ENCODE measurements at regions not wholly inside any gene's neighbourhood (a gene's known extent, or its start where the extent isn't known, plus 50 kb on each side); places are given as distances from the start of the nearest gene placed in this dataset.

GRCh38 chr1:60287536-60287935 is 214.0 kb upstream of the C1orf87 start:
- no peaks in the 10 kb centered on the region for H3K36me3 ChIP-seq (ENCODE audit: control insufficient read depth, insufficient read depth, low read length)
- no peak overlapping the region for H3K4me3 ChIP-seq (ENCODE audit: low read length)
- no peaks in the 10 kb centered on the region for H3K27me3 ChIP-seq (ENCODE audit: control insufficient read depth, insufficient read depth, low read length)
- H3K27ac ChIP-seq (ENCODE audit: low read length) = no peak overlapping the region
- WGBS (ENCODE audit: insufficient coverage, low lambda C conversion rate) = no CpG with 5 or more reads among the region's 1 CpG
- DNase-seq = no peak
- no peaks in the 10 kb centered on the region for H3K9me3 ChIP-seq (ENCODE audit: control insufficient read depth, low read depth, low read length)
- no peaks in the 10 kb centered on the region for H3K4me1 ChIP-seq (ENCODE audit: control insufficient read depth, insufficient read depth, low read length)

- no peaks in the 10 kb centered on the region for H3K36me3 ChIP-seq (ENCODE audit: control insufficient read depth, insufficient read depth, low read length)
- no peaks in the 10 kb centered on the region for H3K27me3 ChIP-seq (ENCODE audit: control insufficient read depth, insufficient read depth, low read length)
- H3K9me3 ChIP-seq (ENCODE audit: control insufficient read depth, low read depth, low read length) = no peaks in the 10 kb centered on the region
- WGBS (ENCODE audit: insufficient coverage, low lambda C conversion rate) = no CpG with 5 or more reads among the region's 2 CpGs
- no peak overlapping the region for H3K27ac ChIP-seq (ENCODE audit: low read length)
- no peaks in the 10 kb centered on the region for H3K4me1 ChIP-seq (ENCODE audit: control insufficient read depth, insufficient read depth, low read length)
- no peak overlapping the region for H3K4me3 ChIP-seq (ENCODE audit: low read length)
- no peak for DNase-seq
Measured at GRCh38 chr1:60283690-60284089, 210.1 kb upstream of the C1orf87 start.

GRCh38 chr1:60281360-60281932 is 207.9 kb upstream of the C1orf87 start:
- H3K4me3 ChIP-seq (ENCODE audit: low read length) = no peak overlapping the region
- WGBS (ENCODE audit: insufficient coverage, low lambda C conversion rate) = 10% methylated on average over 2 of the region's 9 CpGs

GRCh38 chr1:60280819-60281218 is 207.2 kb upstream of the C1orf87 start:
- H3K4me1 ChIP-seq (ENCODE audit: control insufficient read depth, insufficient read depth, low read length) = no peaks in the 10 kb centered on the region
- H3K27me3 ChIP-seq (ENCODE audit: control insufficient read depth, insufficient read depth, low read length) = no peaks in the 10 kb centered on the region
- no peaks in the 10 kb centered on the region for H3K9me3 ChIP-seq (ENCODE audit: control insufficient read depth, low read depth, low read length)
- H3K36me3 ChIP-seq (ENCODE audit: control insufficient read depth, insufficient read depth, low read length) = no peaks in the 10 kb centered on the region
- H3K27ac ChIP-seq (ENCODE audit: low read length) = no peak overlapping the region
- DNase-seq = no peak
- H3K4me3 ChIP-seq (ENCODE audit: low read length) = no peak overlapping the region
- no CpG with 5 or more reads among the region's 4 CpGs for WGBS (ENCODE audit: insufficient coverage, low lambda C conversion rate)

More at GRCh38 chr1:60281360-60281932, 207.9 kb upstream of the C1orf87 start:
- H3K27me3 ChIP-seq (ENCODE audit: control insufficient read depth, insufficient read depth, low read length) = no peaks in the 10 kb centered on the region
- H3K4me1 ChIP-seq (ENCODE audit: control insufficient read depth, insufficient read depth, low read length) = no peaks in the 10 kb centered on the region
- H3K36me3 ChIP-seq (ENCODE audit: control insufficient read depth, insufficient read depth, low read length) = no peaks in the 10 kb centered on the region
- no peak overlapping the region for H3K27ac ChIP-seq (ENCODE audit: low read length)
- DNase-seq = peak; percentile 48 to 56
- H3K9me3 ChIP-seq (ENCODE audit: control insufficient read depth, low read depth, low read length) = no peaks in the 10 kb centered on the region

- Histone ChIP-seq H3K36me3 (ENCODE audit: control insufficient read depth, insufficient read depth, low read length) (no peaks in the 10 kb centered on the region), H3K9me3 (ENCODE audit: control insufficient read depth, low read depth, low read length) (no peaks in the 10 kb centered on the region), H3K4me1 (ENCODE audit: control insufficient read depth, insufficient read depth, low read length) (no peaks in the 10 kb centered on the region), H3K27me3 (ENCODE audit: control insufficient read depth, insufficient read depth, low read length) (no peaks in the 10 kb centered on the region), H3K4me3 (ENCODE audit: low read length) (no peak overlapping the region), H3K27ac (ENCODE audit: low read length) (no peak overlapping the region)
- DNase-seq = peak; percentile 5 to 6
- WGBS (ENCODE audit: insufficient coverage, low lambda C conversion rate) = no CpG with 5 or more reads among the region's 3 CpGs
Measured at GRCh38 chr1:60280256-60280655, 206.7 kb upstream of the C1orf87 start.

GRCh38 chr1:60279798-60280197 is 206.2 kb upstream of the C1orf87 start:
- Histone ChIP-seq H3K36me3 (ENCODE audit: control insufficient read depth, insufficient read depth, low read length) (no peaks in the 10 kb centered on the region), H3K9me3 (ENCODE audit: control insufficient read depth, low read depth, low read length) (no peaks in the 10 kb centered on the region), H3K4me3 (ENCODE audit: low read length) (no peak overlapping the region), H3K27ac (ENCODE audit: low read length) (no peak overlapping the region), H3K27me3 (ENCODE audit: control insufficient read depth, insufficient read depth, low read length) (no peaks in the 10 kb centered on the region), H3K4me1 (ENCODE audit: control insufficient read depth, insufficient read depth, low read length) (no peaks in the 10 kb centered on the region)
- DNase-seq = no peak

- Histone ChIP-seq H3K9me3 (ENCODE audit: control insufficient read depth, low read depth, low read length) (no peaks in the 10 kb centered on the region), H3K36me3 (ENCODE audit: control insufficient read depth, insufficient read depth, low read length) (no peaks in the 10 kb centered on the region), H3K4me1 (ENCODE audit: control insufficient read depth, insufficient read depth, low read length) (no peaks in the 10 kb centered on the region), H3K27ac (ENCODE audit: low read length) (no peak overlapping the region), H3K27me3 (ENCODE audit: control insufficient read depth, insufficient read depth, low read length) (no peaks in the 10 kb centered on the region), H3K4me3 (ENCODE audit: low read length) (no peak overlapping the region)
- no CpG with 5 or more reads among the region's 2 CpGs for WGBS (ENCODE audit: insufficient coverage, low lambda C conversion rate)
- no peak for DNase-seq
Measured at GRCh38 chr1:60277269-60277668, 203.7 kb upstream of the C1orf87 start.

GRCh38 chr1:60274422-60275290 is 201.1 kb upstream of the C1orf87 start:
- no peaks in the 10 kb centered on the region for H3K9me3 ChIP-seq (ENCODE audit: control insufficient read depth, low read depth, low read length)
- H3K36me3 ChIP-seq (ENCODE audit: control insufficient read depth, insufficient read depth, low read length) = no peaks in the 10 kb centered on the region
- H3K4me3 ChIP-seq (ENCODE audit: low read length) = no peak overlapping the region
- no peak overlapping the region for H3K27ac ChIP-seq (ENCODE audit: low read length)
- 86% methylated on average over 4 of the region's 8 CpGs for WGBS (ENCODE audit: insufficient coverage, low lambda C conversion rate)
- H3K4me1 ChIP-seq (ENCODE audit: control insufficient read depth, insufficient read depth, low read length) = no peaks in the 10 kb centered on the region
- no peaks in the 10 kb centered on the region for H3K27me3 ChIP-seq (ENCODE audit: control insufficient read depth, insufficient read depth, low read length)
- no peak for DNase-seq

- no peaks in the 10 kb centered on the region for H3K36me3 ChIP-seq (ENCODE audit: control insufficient read depth, insufficient read depth, low read length)
- WGBS (ENCODE audit: insufficient coverage, low lambda C conversion rate) = no CpG with 5 or more reads among the region's 1 CpG
- DNase-seq = no peak
- no peak overlapping the region for H3K4me3 ChIP-seq (ENCODE audit: low read length)
- no peaks in the 10 kb centered on the region for H3K9me3 ChIP-seq (ENCODE audit: control insufficient read depth, low read depth, low read length)
- H3K27ac ChIP-seq (ENCODE audit: low read length) = no peak overlapping the region
- H3K4me1 ChIP-seq (ENCODE audit: control insufficient read depth, insufficient read depth, low read length) = no peaks in the 10 kb centered on the region
- no peaks in the 10 kb centered on the region for H3K27me3 ChIP-seq (ENCODE audit: control insufficient read depth, insufficient read depth, low read length)
Measured at GRCh38 chr1:60273185-60273584, 199.6 kb upstream of the C1orf87 start.

- H3K36me3 ChIP-seq (ENCODE audit: control insufficient read depth, insufficient read depth, low read length) = no peaks in the 10 kb centered on the region
- no peaks in the 10 kb centered on the region for H3K9me3 ChIP-seq (ENCODE audit: control insufficient read depth, low read depth, low read length)
- no peak for DNase-seq
- no peaks in the 10 kb centered on the region for H3K27me3 ChIP-seq (ENCODE audit: control insufficient read depth, insufficient read depth, low read length)
- no peak overlapping the region for H3K27ac ChIP-seq (ENCODE audit: low read length)
- no peaks in the 10 kb centered on the region for H3K4me1 ChIP-seq (ENCODE audit: control insufficient read depth, insufficient read depth, low read length)
- 96% methylated on average over 5 of the region's 15 CpGs for WGBS (ENCODE audit: insufficient coverage, low lambda C conversion rate)
- no peak overlapping the region for H3K4me3 ChIP-seq (ENCODE audit: low read length)
Measured at GRCh38 chr1:60271041-60271440, 197.5 kb upstream of the C1orf87 start.

- 100% methylated on average over 1 of the region's 2 CpGs for WGBS (ENCODE audit: insufficient coverage, low lambda C conversion rate)
- Histone ChIP-seq H3K4me3 (ENCODE audit: low read length) (no peak overlapping the region), H3K27ac (ENCODE audit: low read length) (no peak overlapping the region), H3K36me3 (ENCODE audit: control insufficient read depth, insufficient read depth, low read length) (no peaks in the 10 kb centered on the region), H3K27me3 (ENCODE audit: control insufficient read depth, insufficient read depth, low read length) (no peaks in the 10 kb centered on the region), H3K9me3 (ENCODE audit: control insufficient read depth, low read depth, low read length) (no peaks in the 10 kb centered on the region), H3K4me1 (ENCODE audit: control insufficient read depth, insufficient read depth, low read length) (no peaks in the 10 kb centered on the region)
- no peak for DNase-seq
Measured at GRCh38 chr1:60268451-60268850, 194.9 kb upstream of the C1orf87 start.

All from large intestine (tissue), 3 donors.